ENCODE measurements at regions not wholly inside any gene's neighbourhood (a gene's known extent, or its start where the extent isn't known, plus 50 kb on each side); places are given as distances from the start of the nearest gene placed in this dataset.
"Not testable (repeated sequence)": the region's sequence is repeated elsewhere in the genome, so short reads cannot be mapped to it uniquely, and the experiment has no call there.

GRCh38 chr1:190679044-190679443 lies 201.4 kb upstream of the BRINP3 start:
- no peak for DNase-seq

- DNase-seq = no peak
Observed at GRCh38 chr1:190679454-190679853, 201.8 kb upstream of the BRINP3 start.

- no peak for DNase-seq
Observed at GRCh38 chr1:190679983-190680382, 202.3 kb upstream of the BRINP3 start.

DNA sequence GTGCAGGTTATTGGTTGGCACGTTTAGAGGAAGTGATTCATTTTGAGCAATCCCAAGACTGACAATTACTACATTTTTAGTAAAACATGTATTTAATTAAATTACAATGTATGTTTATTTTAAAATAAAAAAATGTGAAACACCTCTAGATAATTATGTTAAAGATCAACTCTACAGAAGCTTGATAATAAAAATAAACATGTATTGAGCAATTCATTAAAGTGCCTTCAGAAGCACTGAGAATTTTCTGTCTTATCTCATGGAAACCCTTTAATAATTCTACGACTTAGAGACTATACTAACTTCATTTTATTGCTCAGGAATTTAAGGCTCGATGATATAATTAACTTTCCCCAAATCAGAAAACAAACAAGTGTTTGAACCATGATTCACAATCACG lies 208.0 kb upstream of the BRINP3 start:
- DNase-seq = no peak

DNA sequence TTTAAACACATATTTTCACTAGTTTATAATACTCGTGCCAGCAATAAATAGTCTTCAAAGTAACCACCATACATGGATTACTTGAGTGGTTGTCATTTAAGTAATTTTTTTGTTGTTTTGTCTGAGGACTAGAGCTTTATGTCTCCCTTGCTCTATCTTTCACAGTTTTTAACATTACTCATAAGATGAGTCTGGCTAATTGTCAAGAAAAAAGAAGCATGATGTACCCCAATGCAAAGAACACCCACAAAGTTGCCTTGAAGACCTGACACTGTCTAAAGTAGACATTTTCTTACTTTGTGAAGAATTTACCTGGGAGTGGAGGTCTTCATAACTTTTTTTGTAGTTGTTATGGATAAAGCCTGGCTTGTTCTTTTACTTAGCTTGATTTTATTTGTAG lies 210.4 kb upstream of the BRINP3 start:
- no peak for DNase-seq

DNA sequence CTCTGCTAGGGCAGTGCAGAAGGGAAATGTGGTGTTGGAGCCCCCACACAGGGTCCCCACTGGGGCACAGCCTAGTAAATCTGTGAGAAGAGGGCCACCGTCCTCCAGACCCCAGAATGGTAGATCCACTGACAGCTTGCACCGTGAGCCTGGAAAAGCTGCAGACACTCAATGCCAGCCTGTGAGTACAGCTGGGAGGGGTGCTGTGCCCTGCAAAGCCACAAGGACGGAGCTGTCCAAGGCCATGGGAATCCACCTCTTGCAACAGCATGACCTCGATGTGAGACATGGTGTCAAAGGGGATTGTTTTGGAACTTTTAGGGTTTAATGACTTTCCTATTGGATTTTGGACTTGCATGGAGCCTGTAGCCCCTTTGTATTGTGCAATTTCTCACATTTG lies 220.8 kb upstream of the BRINP3 start:
- not testable (repeated sequence) for DNase-seq

DNA sequence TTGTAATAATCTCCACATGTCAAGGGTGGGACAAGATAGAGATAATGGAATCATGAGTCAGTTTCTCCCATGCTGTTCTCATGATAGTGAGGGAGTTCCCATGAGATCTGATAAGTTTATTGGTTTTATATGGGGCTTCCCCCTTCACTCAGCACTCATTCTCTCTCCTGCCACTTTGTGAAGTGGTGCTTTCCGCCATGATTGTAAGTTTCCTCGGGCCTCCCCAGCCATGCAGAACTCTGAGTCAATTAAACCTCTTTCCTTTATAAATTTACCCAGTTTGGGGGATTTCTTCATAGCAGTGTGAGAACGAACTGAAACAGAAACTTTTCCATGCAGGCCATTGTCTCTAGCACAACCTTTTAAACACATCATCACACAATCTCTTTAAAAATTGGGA lies 221.5 kb upstream of the BRINP3 start:
- DNase-seq = no peak

GRCh38 chr1:190708418-190709057 lies 230.9 kb upstream of the BRINP3 start:
- no peak for DNase-seq

DNA sequence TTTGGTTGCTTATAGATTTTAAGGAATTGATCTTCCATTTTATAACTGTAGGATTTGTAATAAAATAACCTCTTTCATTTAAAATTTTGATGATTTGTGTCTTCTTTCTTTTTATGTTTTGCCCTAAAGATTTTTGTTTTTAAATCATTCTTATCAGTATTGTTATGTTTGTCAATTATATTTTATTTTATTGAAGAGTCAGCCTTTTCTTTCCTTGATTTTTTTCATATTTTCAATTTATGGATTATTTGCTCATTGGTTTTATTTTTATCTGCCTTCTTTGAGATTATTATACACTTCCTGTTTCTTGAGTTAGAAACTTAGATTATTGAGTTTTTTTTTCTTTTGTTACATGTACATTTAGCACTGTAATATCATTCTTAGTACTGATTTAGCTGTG lies 233.4 kb upstream of the BRINP3 start:
- no peak for DNase-seq

GRCh38 chr1:190717055-190717454 lies 239.4 kb upstream of the BRINP3 start:
- DNase-seq = no peak

DNA sequence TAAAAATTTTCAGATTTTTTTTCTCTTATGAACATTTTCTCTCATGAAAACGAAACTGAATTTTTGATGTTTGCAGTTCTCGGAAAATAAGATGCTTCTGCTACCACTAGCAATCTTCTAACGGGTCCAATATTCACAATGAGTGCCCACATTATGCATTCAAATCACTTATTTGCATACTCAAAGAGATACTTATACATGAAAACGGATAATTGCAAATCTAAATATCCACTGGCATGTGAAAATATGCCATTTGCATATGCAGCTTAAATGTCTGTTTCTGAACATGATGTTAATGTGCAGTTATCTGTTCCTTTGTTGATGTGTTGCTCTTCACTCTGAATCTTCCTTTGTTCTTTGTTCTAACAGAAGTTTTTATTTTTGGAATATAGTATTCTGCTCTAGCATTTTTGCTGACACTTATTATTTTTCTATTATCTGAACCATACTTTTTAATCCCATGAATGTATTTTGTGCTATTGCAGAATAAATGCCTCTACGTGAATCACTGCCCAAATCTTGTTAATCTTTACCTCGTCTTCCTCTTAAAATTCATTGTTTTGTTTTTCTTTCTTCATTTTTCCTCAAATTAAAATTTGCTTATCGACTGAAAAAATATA lies 259.4 kb upstream of the BRINP3 start:
- no peak for DNase-seq

GRCh38 chr1:190738317-190738716 lies 260.7 kb upstream of the BRINP3 start:
- no peak for DNase-seq

DNA sequence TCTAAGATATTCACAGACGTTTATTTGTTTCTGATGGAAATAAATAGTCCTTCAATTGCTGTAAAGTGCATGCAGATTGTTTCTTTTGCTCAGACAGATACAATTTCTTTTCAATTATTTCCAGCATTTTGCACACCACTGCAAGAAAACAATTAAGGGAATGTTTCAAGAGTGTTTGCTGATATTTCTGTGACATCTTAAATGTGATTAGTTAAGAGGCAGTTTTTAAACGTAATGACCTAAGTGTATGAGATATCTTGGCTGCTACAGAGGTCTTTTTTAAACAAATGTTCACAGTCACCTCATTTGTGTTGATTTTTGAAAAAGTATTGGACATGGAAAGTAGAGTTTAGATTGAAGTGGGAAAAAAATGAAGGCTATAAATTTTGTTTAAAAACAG lies 262.3 kb upstream of the BRINP3 start:
- no peak for DNase-seq

- DNase-seq = no peak
Observed at GRCh38 chr1:190747704-190748103, 270.0 kb upstream of the BRINP3 start.

- DNase-seq = no peak
Observed at GRCh38 chr1:190752131-190752530, 274.5 kb upstream of the BRINP3 start.

DNA sequence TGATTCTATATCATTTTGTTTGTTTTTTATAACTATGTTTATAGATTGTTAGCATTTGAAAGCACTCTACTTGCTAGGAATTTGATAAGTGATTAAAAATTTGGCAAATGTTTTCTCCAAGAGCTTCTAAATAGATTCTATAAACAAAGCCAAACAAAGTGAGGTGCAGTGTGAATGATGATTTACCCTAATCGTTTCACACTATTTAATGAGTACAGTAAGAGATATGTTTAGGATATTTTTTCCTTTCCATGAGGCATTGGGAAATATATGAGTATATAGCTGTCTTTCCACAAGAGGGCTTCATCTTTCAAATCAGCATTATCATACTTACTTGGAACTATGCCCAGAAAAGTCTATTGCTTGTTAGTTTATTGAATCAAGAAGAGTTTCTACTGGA lies 277.0 kb upstream of the BRINP3 start:
- no peak for DNase-seq

DNA sequence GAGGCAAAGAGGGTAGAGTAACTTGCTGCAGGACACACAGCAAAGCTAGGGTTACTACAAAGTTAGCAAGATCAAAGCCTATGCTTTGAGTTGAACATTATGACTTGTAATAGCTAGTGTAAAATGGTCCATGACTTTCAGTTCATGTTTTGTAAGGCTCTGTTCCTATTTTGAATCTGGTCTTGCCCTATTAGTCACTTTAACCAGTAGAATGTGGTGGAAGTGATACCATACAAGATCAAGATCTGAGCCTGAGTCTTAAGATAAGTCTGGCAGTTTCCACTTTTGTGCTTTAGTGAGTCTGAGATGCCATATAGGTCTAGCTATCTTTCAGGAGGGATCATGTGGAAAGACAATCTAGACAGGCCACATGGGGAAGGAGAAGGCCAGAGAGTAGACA lies 282.1 kb upstream of the BRINP3 start:
- DNase-seq = no peak

GRCh38 chr1:190762325-190762724 lies 284.7 kb upstream of the BRINP3 start:
- no peak for DNase-seq

- DNase-seq = no peak
Observed at GRCh38 chr1:190792873-190793272, 315.2 kb upstream of the BRINP3 start.

GRCh38 chr1:190807629-190808028 lies 330.0 kb upstream of the BRINP3 start:
- no peak for DNase-seq

DNA sequence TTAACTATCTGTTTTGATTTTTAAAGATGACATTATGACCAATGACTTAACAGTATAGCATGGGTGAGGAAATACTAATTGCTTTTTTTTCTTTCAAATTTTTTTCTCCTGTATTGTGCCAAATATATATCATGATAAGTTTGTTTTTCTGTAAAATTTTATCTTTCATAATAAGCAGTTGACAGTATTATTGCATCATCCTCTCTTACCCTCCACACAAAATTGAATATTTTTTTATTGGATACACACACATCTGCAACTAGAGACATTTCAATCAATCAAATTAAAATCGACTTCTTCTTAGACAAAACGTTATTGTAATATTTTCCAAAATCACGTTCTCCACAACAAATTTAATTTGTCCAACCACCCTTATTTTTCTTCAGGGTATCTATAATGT lies 330.4 kb upstream of the BRINP3 start:
- DNase-seq = no peak

DNA sequence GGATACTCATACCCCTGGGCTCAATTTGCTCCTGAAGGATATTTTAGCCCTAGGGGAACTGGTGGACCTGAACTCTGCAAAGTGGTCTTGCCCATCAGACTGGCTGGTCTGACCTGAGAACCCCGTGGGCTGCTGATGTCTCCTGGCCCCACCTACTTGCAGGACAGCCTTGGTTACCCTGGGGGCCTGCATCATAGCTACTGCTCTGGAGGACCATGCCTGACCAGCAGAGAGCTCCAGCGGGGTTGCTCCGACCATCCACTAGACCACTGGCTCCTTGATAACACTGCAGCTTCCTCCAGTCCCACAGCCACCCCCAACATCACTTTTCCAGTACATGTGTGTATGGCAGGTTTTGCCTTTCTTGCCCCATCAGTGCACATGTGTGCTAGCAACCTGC lies 331.6 kb upstream of the BRINP3 start:
- DNase-seq = no peak

DNA sequence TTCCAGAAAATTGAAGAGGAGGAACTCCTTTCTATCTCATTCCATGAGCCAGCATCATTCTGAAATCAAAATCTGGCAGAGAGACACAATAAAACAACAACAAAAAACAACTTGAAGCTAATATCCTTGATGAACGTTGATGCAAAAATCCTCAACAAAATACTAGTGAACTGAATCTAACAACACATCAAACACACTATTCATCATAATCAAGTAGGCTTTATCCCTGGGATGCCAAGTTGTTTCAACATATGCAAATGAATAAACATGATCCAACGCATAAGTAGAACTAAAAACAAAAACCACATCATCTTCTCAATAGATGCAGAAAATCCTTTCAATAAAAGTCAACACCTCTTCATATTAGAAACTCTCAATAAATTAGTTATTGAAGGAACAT lies 335.3 kb upstream of the BRINP3 start:
- no peak for DNase-seq

DNA sequence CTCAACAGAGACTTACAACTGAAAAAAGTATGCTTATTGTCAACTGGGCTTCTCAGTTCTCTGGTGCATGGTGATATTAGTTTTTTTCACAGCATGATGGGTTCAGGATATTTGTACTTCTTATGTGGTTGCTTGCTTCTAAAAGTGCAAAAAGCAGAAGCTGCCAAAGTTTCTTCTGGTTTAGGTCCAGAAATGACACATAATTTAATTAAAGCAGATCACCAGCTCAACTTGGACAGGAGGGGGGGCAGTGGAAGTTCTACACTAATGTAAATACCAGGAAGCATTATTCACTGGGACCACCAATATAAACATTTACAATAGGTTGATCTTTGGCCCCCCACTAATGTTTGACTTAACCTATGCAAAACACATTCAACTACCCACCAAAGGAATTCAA lies 354.8 kb upstream of the BRINP3 start:
- no peak for DNase-seq

- no peak for DNase-seq
Observed at GRCh38 chr1:190835658-190836057, 358.0 kb upstream of the BRINP3 start.

Measured in occipital lobe (tissue), 1 donor.